GM23248 (cell line): ENCODE measurements at regions not wholly inside any gene's neighbourhood (a gene's known extent, or its start where the extent isn't known, plus 50 kb on each side); places are given as distances from the start of the nearest gene placed in this dataset.

Source experiments
- DNase-seq: peaks from one replicate; pipeline ENCODE4 v3.0.0-alpha.2; 2015
- H2AFZ ChIP-seq: fragments of 200-600 bp; sonication (generic); 2 replicates; pipeline ENCODE4 v1.6.1; 2016; ENCODE audit warnings: antibody characterized with exemption
- H3F3A ChIP-seq: fragments of 200-600 bp; sonication (generic); 2 replicates; pipeline ENCODE4 v1.6.1; 2016; ENCODE audit warnings: mild to moderate bottlenecking, antibody characterized with exemption, mixed run types; ENCODE audit not compliant: insufficient read depth
- H3K27ac ChIP-seq: fragments of 200-600 bp; sonication (generic); 2 replicates; pipeline ENCODE4 v1.5.1; 2016; ENCODE audit warnings: mild to moderate bottlenecking
- H3K27me3 ChIP-seq: fragments of 200-600 bp; sonication (generic); replicated peaks from 2 replicates; pipeline ENCODE4 v1.6.1; 2016; ENCODE audit warnings: mild to moderate bottlenecking; ENCODE audit not compliant: insufficient read depth
- H3K36me3 ChIP-seq: fragments of 200-600 bp; sonication (generic); 2 replicates; pipeline ENCODE4 v1.6.1; 2016; ENCODE audit warnings: low read depth, mild to moderate bottlenecking
- H3K4me1 ChIP-seq: fragments of 200-600 bp; sonication (generic); 2 replicates; pipeline ENCODE4 v1.6.1; 2016; ENCODE audit warnings: mild to moderate bottlenecking; ENCODE audit not compliant: insufficient read depth
- H3K4me2 ChIP-seq: fragments of 200-600 bp; sonication (generic); one replicate; pipeline ENCODE4 v1.6.1; 2016; ENCODE audit warnings: mild to moderate bottlenecking; ENCODE audit not compliant: unreplicated experiment
- H3K4me3 ChIP-seq: fragments of 200-600 bp; sonication (generic); 2 replicates; pipeline ENCODE4 v1.5.1; 2016; ENCODE audit warnings: mild to moderate bottlenecking
- H3K79me2 ChIP-seq: fragments of 200-600 bp; sonication (generic); 2 replicates; pipeline ENCODE4 v1.6.1; 2016; ENCODE audit warnings: mild to moderate bottlenecking; ENCODE audit not compliant: insufficient read depth
- H3K9ac ChIP-seq: fragments of 200-600 bp; sonication (generic); 2 replicates; pipeline ENCODE4 v1.6.1; 2016; ENCODE audit warnings: mild to moderate bottlenecking
- H3K9me2 ChIP-seq: fragments of 200-600 bp; sonication (generic); 2 replicates; pipeline ENCODE4 v1.6.1; 2016; ENCODE audit warnings: mixed run types, mild to moderate bottlenecking, moderate library complexity; ENCODE audit not compliant: insufficient read depth
- H3K9me3 ChIP-seq: fragments of 200-600 bp; sonication (generic); one replicate; pipeline ENCODE4 v1.6.1; 2017; ENCODE audit warnings: low read depth
- H4K20me1 ChIP-seq: fragments of 200-600 bp; sonication (generic); 2 replicates; pipeline ENCODE4 v1.6.0; 2016; ENCODE audit not compliant: insufficient read depth
- EZH2 ChIP-seq: fragments of 200-600 bp; sonication (generic); IDR thresholded peaks from 2 replicates; pipeline ENCODE4 v1.6.1; 2018; ENCODE audit warnings: antibody characterized with exemption, mild to moderate bottlenecking; ENCODE audit not compliant: insufficient read depth, poor library complexity, severe bottlenecking
- EZH2phosphoT487 ChIP-seq: fragments of 200-600 bp; sonication (generic); IDR thresholded peaks from 2 replicates; pipeline ENCODE4 v1.6.1; 2018; ENCODE audit warnings: antibody characterized with exemption, moderate library complexity, mild to moderate bottlenecking, low read depth; ENCODE audit not compliant: insufficient read depth
- WGBS, 2 experiments: methylation state at CpG; one replicate each; pipeline ENCODE4 v1.1.6; 2015 to 2017; ENCODE audit warnings: low lambda C conversion rate in 2 of 2, low coverage in 1 of 2; ENCODE audit errors: missing lambda C conversion rate in 2 of 2; 5-methylcytosine and 5-hydroxymethylcytosine counted together
- in situ Hi-C: fragments of 300-500 bp; cut with MboI; formaldehyde crosslinking; loops from 2 replicates; pipeline ENCODE4 v1.15.0; 2020

DNA sequence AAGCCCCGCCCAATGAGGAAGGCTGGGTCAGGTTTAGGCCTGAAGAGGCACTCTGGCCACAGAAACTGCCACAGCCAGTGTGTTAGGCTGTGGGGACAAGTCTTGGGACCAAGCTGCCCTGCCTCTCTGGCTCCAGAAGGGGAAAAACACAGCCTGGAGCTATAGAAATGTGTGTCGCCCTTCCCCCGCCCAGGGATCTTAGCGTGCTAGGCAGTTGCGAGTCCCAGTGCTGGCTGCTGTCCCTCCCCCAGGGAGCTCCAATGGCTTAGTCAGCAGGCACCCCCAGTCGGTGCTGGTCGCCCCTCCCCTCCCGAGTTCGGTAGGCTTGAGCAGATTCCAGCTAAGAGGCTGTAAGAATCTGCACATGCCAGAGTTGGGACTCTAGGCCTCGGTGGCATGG, 99.5 kb upstream of the API5 start:
- Histone ChIP-seq H4K20me1 (no peaks in the 10 kb centered on the region), H3F3A (no peaks in the 10 kb centered on the region), H3K9me2 (no peaks in the 10 kb centered on the region), H3K79me2 (no peaks in the 10 kb centered on the region), H3K36me3 (no peaks in the 10 kb centered on the region), H3K9me3 (no peaks in the 10 kb centered on the region), H3K4me2 (no peak overlapping the region), H3K27me3 (no peaks in the 10 kb centered on the region), H3K27ac (no peak overlapping the region), H3K4me3 (no peak overlapping the region), H2AFZ (no peak overlapping the region), H3K4me1 (no peaks in the 10 kb centered on the region), H3K9ac (no peak overlapping the region)
- DNase-seq: no peak
- TF ChIP-seq EZH2 (no peak), EZH2phosphoT487 (no peak)
- WGBS, 2 experiments: 13 to 32% methylated on average over 8 to 9 of the region's 10 CpGs
- in situ Hi-C loops: no loop called here

GRCh38 chr11:43214471-43214870, 97.3 kb upstream of the API5 start:
- no peaks in the 10 kb centered on the region for H3K27me3 ChIP-seq
- no peak overlapping the region for H3K27ac ChIP-seq
- H3K4me3 ChIP-seq: no peak overlapping the region
- in situ Hi-C loops: no loop called here
- DNase-seq: no peak
- TF ChIP-seq EZH2phosphoT487 (no peak), EZH2 (no peak)
- H3K36me3 ChIP-seq: no peaks in the 10 kb centered on the region
- H3K4me2 ChIP-seq: no peak overlapping the region
- H4K20me1 ChIP-seq: no peaks in the 10 kb centered on the region
- no peaks in the 10 kb centered on the region for H3K9me2 ChIP-seq
- no peaks in the 10 kb centered on the region for H3K9me3 ChIP-seq
- no peak overlapping the region for H2AFZ ChIP-seq
- no peaks in the 10 kb centered on the region for H3K79me2 ChIP-seq
- no peaks in the 10 kb centered on the region for H3F3A ChIP-seq
- no peaks in the 10 kb centered on the region for H3K4me1 ChIP-seq
- 0 to 12% methylated on average over 1 of the region's 1 CpG for WGBS, 2 experiments
- H3K9ac ChIP-seq: no peak overlapping the region

- H3K79me2 ChIP-seq: no peaks in the 10 kb centered on the region
- no peak overlapping the region for H2AFZ ChIP-seq
- H3K36me3 ChIP-seq: no peaks in the 10 kb centered on the region
- H3K27me3 ChIP-seq: no peaks in the 10 kb centered on the region
- H3K9ac ChIP-seq: no peak overlapping the region
- no peaks in the 10 kb centered on the region for H4K20me1 ChIP-seq
- in situ Hi-C loops: no loop called here
- H3F3A ChIP-seq: no peaks in the 10 kb centered on the region
- TF ChIP-seq EZH2: no peak
- TF ChIP-seq EZH2phosphoT487: no peak
- H3K9me2 ChIP-seq: no peaks in the 10 kb centered on the region
- H3K27ac ChIP-seq: no peak overlapping the region
- no peak overlapping the region for H3K4me2 ChIP-seq
- 24% methylated on average over 7 of the region's 7 CpGs for WGBS, 2 experiments
- H3K9me3 ChIP-seq: no peaks in the 10 kb centered on the region
- DNase-seq: no peak
- H3K4me3 ChIP-seq: no peak overlapping the region
- H3K4me1 ChIP-seq: no peaks in the 10 kb centered on the region
These were observed 93.9 kb upstream of the API5 start for GRCh38 chr11:43217849-43218248.

GRCh38 chr11:43222215-43222614, 89.6 kb upstream of the API5 start:
- Histone ChIP-seq H3K4me2 (no peak overlapping the region), H3K9me3 (no peaks in the 10 kb centered on the region), H3K9ac (no peak overlapping the region), H2AFZ (no peak overlapping the region), H3K79me2 (no peaks in the 10 kb centered on the region), H3K27ac (no peak overlapping the region), H3K9me2 (no peaks in the 10 kb centered on the region), H3K27me3 (no peaks in the 10 kb centered on the region), H3K4me1 (no peaks in the 10 kb centered on the region), H3K36me3 (no peaks in the 10 kb centered on the region), H4K20me1 (no peaks in the 10 kb centered on the region), H3F3A (no peaks in the 10 kb centered on the region), H3K4me3 (no peak overlapping the region)
- peak; percentile 14 for DNase-seq
- TF ChIP-seq EZH2phosphoT487 (no peak), EZH2 (no peak)
- in situ Hi-C loops: no loop called here

- H3K27ac ChIP-seq: no peak overlapping the region
- no peak overlapping the region for H2AFZ ChIP-seq
- H3K79me2 ChIP-seq: no peaks in the 10 kb centered on the region
- H4K20me1 ChIP-seq: no peaks in the 10 kb centered on the region
- no peak for DNase-seq
- H3F3A ChIP-seq: no peaks in the 10 kb centered on the region
- no peaks in the 10 kb centered on the region for H3K27me3 ChIP-seq
- H3K4me2 ChIP-seq: no peak overlapping the region
- H3K9ac ChIP-seq: no peak overlapping the region
- H3K9me3 ChIP-seq: no peaks in the 10 kb centered on the region
- TF ChIP-seq EZH2phosphoT487: no peak
- no peak for TF ChIP-seq EZH2
- H3K9me2 ChIP-seq: no peaks in the 10 kb centered on the region
- in situ Hi-C loops: no loop called here
- no peaks in the 10 kb centered on the region for H3K4me1 ChIP-seq
- 7 to 22% methylated on average over 3 of the region's 3 CpGs for WGBS, 2 experiments
- H3K36me3 ChIP-seq: no peaks in the 10 kb centered on the region
- no peak overlapping the region for H3K4me3 ChIP-seq
These were observed 88.8 kb upstream of the API5 start for GRCh38 chr11:43223026-43223425.
